ENCODE measurements at regions not wholly inside any gene's neighbourhood (a gene's known extent, or its start where the extent isn't known, plus 50 kb on each side); places are given as distances from the start of the nearest gene placed in this dataset.

DNA sequence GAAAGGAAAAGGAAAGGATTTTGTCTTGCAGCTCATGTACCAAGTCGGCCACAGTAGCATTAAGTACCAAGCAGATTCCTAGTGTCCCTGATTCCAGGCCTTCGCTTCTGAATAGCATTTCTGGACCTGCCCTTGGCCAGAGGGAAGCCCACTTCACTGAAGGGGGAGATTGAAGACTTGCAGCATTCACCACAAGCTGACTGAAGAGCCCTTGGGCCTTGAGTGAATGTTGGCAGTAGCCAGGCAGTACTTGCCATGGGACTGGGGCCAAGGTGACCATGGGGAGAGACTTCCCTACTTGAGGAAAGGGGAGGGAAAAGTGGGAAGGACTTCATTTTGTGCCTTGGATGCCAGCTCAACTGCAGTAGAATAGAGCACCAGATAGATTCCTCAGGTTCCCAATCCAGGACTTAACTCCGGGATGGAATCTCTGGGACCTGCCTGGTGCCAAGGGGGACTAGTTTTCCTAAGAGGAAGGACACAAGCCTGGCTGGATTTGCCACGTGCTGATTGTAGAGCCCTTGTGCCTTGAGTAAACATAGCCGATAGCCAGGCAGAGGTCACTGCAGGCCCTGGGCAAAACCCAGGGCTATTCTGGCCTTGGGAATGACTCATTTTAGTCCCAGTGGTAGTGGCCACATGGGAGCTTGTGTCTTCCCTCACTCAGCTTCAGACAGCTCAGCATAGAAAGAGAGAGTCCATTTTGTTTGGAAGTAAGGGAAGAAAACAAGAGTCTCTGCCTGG is 141.7 kb upstream of the KCND2 start:
- Mint-ChIP-seq H3K27me3 (no peaks in the 10 kb centered on the region), H3K9me3 (ENCODE audit: insufficient read depth) (peaks cover 9% of the 10 kb centered on the region), H3K4me1 (no peaks in the 10 kb centered on the region), H3K27ac (no peak overlapping the region), H3K4me3 (no peak overlapping the region)
- ATAC-seq (ENCODE audit: low read depth) (no peak), DNase-seq (no peak)
- Histone ChIP-seq H3K36me3 (replicated peaks in 1 of 2; ENCODE audit: control extremely low read depth in 1 of 2, control insufficient read depth in 1 of 2, extremely low read depth in 1 of 2, insufficient read depth in 2 of 2, low read length in 1 of 2) (no peaks in the 10 kb centered on the region), H3K9ac (ENCODE audit: low read length) (no peak overlapping the region), H3K27me3 (replicated peaks in 1 of 4; ENCODE audit: control extremely low read depth in 1 of 4, control insufficient read depth in 3 of 4, insufficient read depth in 4 of 4, low read length in 3 of 4) (no peaks in the 10 kb centered on the region), H3K9me3 (ENCODE audit: control extremely low read depth in 1 of 3, control insufficient read depth in 2 of 3, insufficient read depth in 1 of 3, low read length in 2 of 3) (peaks cover 0 to 16% (median 0%) of the 10 kb centered on the region in 3 donors), H4K20me1 (ENCODE audit: control insufficient read depth, insufficient read depth, low read length, poor library complexity, severe bottlenecking) (no peaks in the 10 kb centered on the region), H3K4me3 (ENCODE audit: control extremely low read depth in 1 of 5, extremely low read depth in 1 of 5, insufficient read depth in 1 of 5, low read depth in 2 of 5, low read length in 4 of 5) (no peak overlapping the region), H3K27ac (ENCODE audit: low read length in 2 of 2) (no peak overlapping the region), H3K4me2 (replicated peaks; ENCODE audit: low read depth, low read length, poor library complexity, severe bottlenecking) (no peak overlapping the region), H2AFZ (ENCODE audit: insufficient read depth, low read depth, low read length, poor library complexity, severe bottlenecking) (no peak overlapping the region), H3K4me1 (ENCODE audit: control insufficient read depth in 2 of 2, insufficient read depth in 2 of 2, low read length in 2 of 2) (no peaks in the 10 kb centered on the region), H3K79me2 (ENCODE audit: control insufficient read depth, insufficient read depth, low read length) (no peaks in the 10 kb centered on the region)
- intact Hi-C loops (cut with micrococcal nuclease): no loop called here
- CTCF ChIA-PET: no interaction called here
- no peak for TF ChIP-seq EZH2 (IDR thresholded peaks at IDR 0.05; ENCODE audit: borderline replicate concordance, insufficient read depth, low read depth, low read length, poor library complexity, severe bottlenecking)
- TF ChIP-seq, protein P1, sequence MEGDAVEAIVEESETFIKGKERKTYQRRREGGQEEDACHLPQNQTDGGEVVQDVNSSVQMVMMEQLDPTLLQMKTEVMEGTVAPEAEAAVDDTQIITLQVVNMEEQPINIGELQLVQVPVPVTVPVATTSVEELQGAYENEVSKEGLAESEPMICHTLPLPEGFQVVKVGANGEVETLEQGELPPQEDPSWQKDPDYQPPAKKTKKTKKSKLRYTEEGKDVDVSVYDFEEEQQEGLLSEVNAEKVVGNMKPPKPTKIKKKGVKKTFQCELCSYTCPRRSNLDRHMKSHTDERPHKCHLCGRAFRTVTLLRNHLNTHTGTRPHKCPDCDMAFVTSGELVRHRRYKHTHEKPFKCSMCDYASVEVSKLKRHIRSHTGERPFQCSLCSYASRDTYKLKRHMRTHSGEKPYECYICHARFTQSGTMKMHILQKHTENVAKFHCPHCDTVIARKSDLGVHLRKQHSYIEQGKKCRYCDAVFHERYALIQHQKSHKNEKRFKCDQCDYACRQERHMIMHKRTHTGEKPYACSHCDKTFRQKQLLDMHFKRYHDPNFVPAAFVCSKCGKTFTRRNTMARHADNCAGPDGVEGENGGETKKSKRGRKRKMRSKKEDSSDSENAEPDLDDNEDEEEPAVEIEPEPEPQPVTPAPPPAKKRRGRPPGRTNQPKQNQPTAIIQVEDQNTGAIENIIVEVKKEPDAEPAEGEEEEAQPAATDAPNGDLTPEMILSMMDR (IDR thresholded peaks at IDR 0.05): no peak
- WGBS (ENCODE audit: insufficient coverage): 86% methylated on average over 5 of the region's 5 CpGs
- POLR2A ChIA-PET: no interaction called here

GRCh38 chr7:120138497-120138896 is 134.5 kb upstream of the KCND2 start:
- Mint-ChIP-seq H3K27ac (no peak overlapping the region), H3K4me3 (no peak overlapping the region), H3K4me1 (no peaks in the 10 kb centered on the region), H3K27me3 (no peaks in the 10 kb centered on the region), H3K9me3 (ENCODE audit: insufficient read depth) (no peaks in the 10 kb centered on the region)
- no peak overlapping the region for H3K4me3 ChIP-seq (ENCODE audit: control extremely low read depth in 1 of 5, extremely low read depth in 1 of 5, insufficient read depth in 1 of 5, low read depth in 2 of 5, low read length in 4 of 5)
- no peak overlapping the region for H2AFZ ChIP-seq (ENCODE audit: insufficient read depth, low read depth, low read length, poor library complexity, severe bottlenecking)
- no peak overlapping the region for H3K27ac ChIP-seq (ENCODE audit: low read length in 2 of 2)
- no peak overlapping the region for H3K4me2 ChIP-seq (replicated peaks; ENCODE audit: low read depth, low read length, poor library complexity, severe bottlenecking)
- intact Hi-C loops (cut with micrococcal nuclease): no loop called here
- ATAC-seq (ENCODE audit: low read depth) (no peak), DNase-seq (no peak)
- no peaks in the 10 kb centered on the region for H4K20me1 ChIP-seq (ENCODE audit: control insufficient read depth, insufficient read depth, low read length, poor library complexity, severe bottlenecking)
- no peaks in the 10 kb centered on the region for H3K9me3 ChIP-seq (ENCODE audit: control extremely low read depth in 1 of 3, control insufficient read depth in 2 of 3, insufficient read depth in 1 of 3, low read length in 2 of 3)
- TF ChIP-seq EZH2 (IDR thresholded peaks at IDR 0.05; ENCODE audit: borderline replicate concordance, insufficient read depth, low read depth, low read length, poor library complexity, severe bottlenecking): no peak
- TF ChIP-seq, protein P1 (IDR thresholded peaks at IDR 0.05): no peak
- no peaks in the 10 kb centered on the region for H3K36me3 ChIP-seq (replicated peaks in 1 of 2; ENCODE audit: control extremely low read depth in 1 of 2, control insufficient read depth in 1 of 2, extremely low read depth in 1 of 2, insufficient read depth in 2 of 2, low read length in 1 of 2)
- no peaks in the 10 kb centered on the region for H3K4me1 ChIP-seq (ENCODE audit: control insufficient read depth in 2 of 2, insufficient read depth in 2 of 2, low read length in 2 of 2)
- H3K9ac ChIP-seq (ENCODE audit: low read length): no peak overlapping the region
- WGBS (ENCODE audit: insufficient coverage): no CpG with 5 or more reads among the region's 1 CpG
- ChIA-PET CTCF (no interaction called here), POLR2A (no interaction called here)
- H3K79me2 ChIP-seq (ENCODE audit: control insufficient read depth, insufficient read depth, low read length): no peaks in the 10 kb centered on the region
- H3K27me3 ChIP-seq (replicated peaks in 1 of 4; ENCODE audit: control extremely low read depth in 1 of 4, control insufficient read depth in 3 of 4, insufficient read depth in 4 of 4, low read length in 3 of 4): no peaks in the 10 kb centered on the region
